ENCODE measurements at regions not wholly inside any gene's neighbourhood (a gene's known extent, or its start where the extent isn't known, plus 50 kb on each side); places are given as distances from the start of the nearest gene placed in this dataset.

GRCh38 chr11:127137771-127138280 lies 137.3 kb upstream of the KIRREL3 start (continued):
- TF ChIP-seq ZNF462 (CRISPR knock-in tag; IDR thresholded peaks at IDR 0.05) (no peak), ETS1 (IDR thresholded peaks at IDR 0.05) (no peak)

- Mint-ChIP-seq H3K4me3 (no peak overlapping the region), H3K4me1 (peaks cover 10% of the 10 kb centered on the region; the same call in 2 of the 3 replicates), H3K36me3 (ENCODE audit: low read depth) (no peaks in the 10 kb centered on the region; the same call in 2 of the 3 replicates), H3K27me3 (ENCODE audit: insufficient read depth, low read depth, poor library complexity) (peaks cover 2% of the 10 kb centered on the region), H3K9me3 (no peaks in the 10 kb centered on the region), H3K27ac (no peak overlapping the region)
- no peak overlapping the region for H2AFZ ChIP-seq
- H3K9me2 ChIP-seq (ENCODE audit: insufficient read depth): peaks cover 9% of the 10 kb centered on the region
- H3K4me3 ChIP-seq: no peak overlapping the region
- H3K27ac ChIP-seq (ENCODE audit: low read depth): no peak overlapping the region
- no peaks in the 10 kb centered on the region for H3K27me3 ChIP-seq (ENCODE audit: insufficient read depth)
- H3K4me2 ChIP-seq: no peak overlapping the region
- ATAC-seq (no peak), DNase-seq (ENCODE audit: low spot score) (peak; percentile 22)
- H3K79me2 ChIP-seq (replicated peaks; ENCODE audit: insufficient read depth): no peaks in the 10 kb centered on the region
- H3K4me1 ChIP-seq (ENCODE audit: insufficient read depth): peaks cover 3% of the 10 kb centered on the region; the same call in 1 of the 2 replicates
- no peak for TF ChIP-seq ZNF462 (CRISPR knock-in tag; IDR thresholded peaks at IDR 0.05)
- peak; percentile 59 to 67 for TF ChIP-seq CTCF (conservative IDR thresholded peaks at IDR 0.05; ENCODE audit: low read depth in 2 of 2)
- no peaks in the 10 kb centered on the region for H3K36me3 ChIP-seq (ENCODE audit: insufficient read depth)
- no peaks in the 10 kb centered on the region for H4K20me1 ChIP-seq (replicated peaks; ENCODE audit: insufficient read depth)
- H3F3A ChIP-seq (replicated peaks; ENCODE audit: low read depth): no peaks in the 10 kb centered on the region
Observed at GRCh38 chr11:127136438-127136837, 135.9 kb upstream of the KIRREL3 start.

Data from GM23338 (cell line).